GM21528 (cell line): ENCODE measurements at regions not wholly inside any gene's neighbourhood (a gene's known extent, or its start where the extent isn't known, plus 50 kb on each side); places are given as distances from the start of the nearest gene placed in this dataset.
"Not testable (repeated sequence)": the region's sequence is repeated elsewhere in the genome, so short reads cannot be mapped to it uniquely, and the experiment has no call there.

Experiments used
- ATAC-seq: cut with Tn5 transposase; IDR thresholded peaks from one replicate; pipeline ENCODE4 v1.9.1; 2021; ENCODE audit warnings: mild to moderate bottlenecking, moderate library complexity; ENCODE audit not compliant: unreplicated experiment, low FRiP score

GRCh38 chr6:168867247-168868102, 386.2 kb downstream of the THBS2 start:
- ATAC-seq = no peak

GRCh38 chr6:168866534-168866933, 387.1 kb downstream of the THBS2 start:
- ATAC-seq = no peak

- ATAC-seq = no peak
Observed at GRCh38 chr6:168865522-168865921, 388.1 kb downstream of the THBS2 start.

- no peak for ATAC-seq
Observed at GRCh38 chr6:168864541-168865460, 388.8 kb downstream of the THBS2 start.

GRCh38 chr6:168863467-168863866, 390.2 kb downstream of the THBS2 start:
- no peak for ATAC-seq

DNA sequence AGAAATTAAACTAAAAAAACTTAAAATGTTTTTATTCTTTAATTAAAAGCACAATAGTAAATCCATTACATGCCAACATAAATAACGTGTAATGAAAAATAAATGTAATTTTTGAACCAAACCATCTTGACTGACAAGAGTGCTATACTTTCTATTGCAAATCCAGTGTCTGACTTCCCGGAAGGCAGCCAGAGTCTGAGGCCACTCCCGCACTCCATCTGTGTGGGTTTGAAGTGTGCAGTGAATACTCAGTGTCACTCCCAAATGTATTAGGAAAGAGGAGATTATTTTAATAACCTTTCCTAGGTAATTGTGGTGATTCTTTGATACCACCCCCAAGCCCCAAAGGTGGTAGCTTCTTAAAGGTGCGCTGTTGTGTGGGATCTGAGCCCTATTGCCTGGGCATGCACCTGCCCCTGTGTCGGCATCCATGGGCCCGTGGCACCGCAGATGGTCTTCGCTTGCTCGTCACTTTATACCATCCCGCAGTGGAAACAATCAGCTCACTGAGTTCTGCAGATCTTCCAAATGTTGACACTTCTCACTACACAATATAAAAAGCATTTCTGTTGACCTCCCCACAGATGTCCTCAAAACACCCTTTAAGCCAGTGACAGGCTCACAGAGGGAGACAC, 391.2 kb downstream of the THBS2 start:
- no peak for ATAC-seq

GRCh38 chr6:168860987-168861386, 392.7 kb downstream of the THBS2 start:
- ATAC-seq = no peak

DNA sequence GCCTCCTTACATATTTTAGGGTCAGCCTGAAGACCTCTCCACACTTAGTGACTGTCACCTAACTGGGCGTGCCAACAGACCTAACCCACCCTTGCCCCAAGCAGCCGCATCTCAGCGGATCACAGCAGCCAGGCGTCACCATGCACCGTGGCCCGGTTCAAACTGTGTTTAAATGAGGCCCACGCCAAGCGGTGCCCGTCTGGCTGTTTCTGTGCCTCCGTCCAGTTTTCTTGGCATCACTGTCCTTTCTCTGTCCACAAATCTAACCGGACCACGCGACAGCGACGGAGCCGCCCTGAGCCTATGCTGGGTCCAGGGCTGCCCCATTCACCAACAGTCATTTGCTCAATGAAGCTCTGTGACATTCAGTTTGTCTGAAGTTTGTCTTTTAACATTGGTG, 393.3 kb downstream of the THBS2 start:
- no peak for ATAC-seq

GRCh38 chr6:168858926-168859325, 394.7 kb downstream of the THBS2 start:
- ATAC-seq = no peak

DNA sequence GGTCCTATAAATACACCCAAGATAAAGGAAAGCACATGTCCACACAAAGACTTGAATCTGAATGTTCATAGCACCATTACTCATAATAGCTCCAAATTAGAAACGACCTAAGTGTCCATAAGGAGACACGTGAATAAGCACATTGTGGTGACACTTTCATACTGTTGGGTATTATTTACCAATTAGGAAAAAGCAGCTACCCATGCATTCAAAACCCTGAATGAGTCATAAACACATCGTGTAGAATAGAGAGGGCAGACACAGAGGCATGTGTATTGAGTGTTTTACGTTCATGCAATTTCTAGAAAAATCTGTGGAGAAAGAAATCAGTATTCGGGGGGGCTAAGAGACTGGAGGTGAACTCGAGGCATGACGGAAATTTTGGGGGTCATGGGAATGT, 396.7 kb downstream of the THBS2 start:
- no peak for ATAC-seq

GRCh38 chr6:168852376-168852884, 401.2 kb downstream of the THBS2 start:
- ATAC-seq = no peak

DNA sequence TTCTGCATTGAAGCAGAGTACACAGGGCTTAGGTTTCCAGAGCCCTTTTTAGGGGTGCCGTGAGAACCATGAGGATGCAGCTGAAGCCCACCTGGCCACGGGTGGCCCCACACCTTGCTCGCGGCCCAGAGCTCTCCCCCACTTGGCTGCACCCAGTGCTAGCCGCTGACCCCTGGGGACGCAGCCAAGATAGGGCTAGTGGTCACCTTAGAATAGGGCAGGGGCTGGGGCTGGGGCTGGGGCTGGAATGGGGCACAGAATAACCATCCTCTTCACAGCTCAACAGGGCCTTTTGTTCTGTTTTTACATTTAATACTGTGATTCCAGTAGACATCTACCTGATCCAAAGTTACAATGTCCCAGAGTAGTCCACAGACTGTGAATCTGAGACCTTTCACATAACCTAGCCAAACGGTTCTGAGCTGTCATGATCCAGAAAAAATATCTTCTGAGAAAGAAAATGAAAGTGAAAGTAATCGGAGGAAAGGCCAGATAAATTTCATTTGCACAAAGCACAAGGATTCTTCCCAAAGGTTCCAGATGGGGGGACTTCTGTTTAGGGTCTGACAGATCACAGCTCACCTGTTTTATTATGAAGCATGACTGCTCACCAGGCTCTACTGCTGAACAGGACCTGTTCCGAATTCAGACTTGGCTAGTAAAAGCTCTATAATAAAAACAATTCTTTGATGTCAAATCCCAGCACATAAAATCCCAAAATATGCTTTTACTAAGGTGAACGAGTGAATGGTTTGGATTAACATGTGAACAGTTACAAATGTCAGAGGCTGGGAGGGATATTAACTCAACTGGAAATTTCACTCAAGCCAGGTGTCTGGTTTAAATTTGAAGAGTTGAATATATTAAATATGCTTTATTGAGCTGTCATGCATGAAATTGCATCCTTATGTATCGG, 401.9 kb downstream of the THBS2 start:
- ATAC-seq = no peak

GRCh38 chr6:168850027-168850736, 403.5 kb downstream of the THBS2 start:
- ATAC-seq = not testable (repeated sequence)

- ATAC-seq = no peak
Observed at GRCh38 chr6:168849459-168849858, 404.2 kb downstream of the THBS2 start.

DNA sequence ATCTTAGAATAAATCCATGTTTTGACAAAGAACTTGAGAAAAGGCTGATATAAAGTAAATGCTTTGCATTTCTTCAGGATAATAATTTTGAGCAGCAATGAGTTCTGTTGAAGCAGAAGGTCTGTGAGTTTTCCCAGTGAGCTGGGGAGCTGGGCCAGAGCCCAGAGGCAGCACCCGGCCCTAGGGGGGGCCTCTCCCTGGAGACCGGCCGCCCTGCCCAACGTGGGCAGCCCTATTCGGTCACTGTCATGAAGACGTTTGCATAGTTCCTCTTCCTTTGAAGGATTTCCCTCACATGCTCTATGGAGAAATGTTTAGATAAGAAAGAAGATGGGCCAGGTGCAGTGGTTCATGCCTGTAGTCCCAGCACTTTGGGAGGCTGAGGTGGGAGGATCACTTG, 404.8 kb downstream of the THBS2 start:
- no peak for ATAC-seq

DNA sequence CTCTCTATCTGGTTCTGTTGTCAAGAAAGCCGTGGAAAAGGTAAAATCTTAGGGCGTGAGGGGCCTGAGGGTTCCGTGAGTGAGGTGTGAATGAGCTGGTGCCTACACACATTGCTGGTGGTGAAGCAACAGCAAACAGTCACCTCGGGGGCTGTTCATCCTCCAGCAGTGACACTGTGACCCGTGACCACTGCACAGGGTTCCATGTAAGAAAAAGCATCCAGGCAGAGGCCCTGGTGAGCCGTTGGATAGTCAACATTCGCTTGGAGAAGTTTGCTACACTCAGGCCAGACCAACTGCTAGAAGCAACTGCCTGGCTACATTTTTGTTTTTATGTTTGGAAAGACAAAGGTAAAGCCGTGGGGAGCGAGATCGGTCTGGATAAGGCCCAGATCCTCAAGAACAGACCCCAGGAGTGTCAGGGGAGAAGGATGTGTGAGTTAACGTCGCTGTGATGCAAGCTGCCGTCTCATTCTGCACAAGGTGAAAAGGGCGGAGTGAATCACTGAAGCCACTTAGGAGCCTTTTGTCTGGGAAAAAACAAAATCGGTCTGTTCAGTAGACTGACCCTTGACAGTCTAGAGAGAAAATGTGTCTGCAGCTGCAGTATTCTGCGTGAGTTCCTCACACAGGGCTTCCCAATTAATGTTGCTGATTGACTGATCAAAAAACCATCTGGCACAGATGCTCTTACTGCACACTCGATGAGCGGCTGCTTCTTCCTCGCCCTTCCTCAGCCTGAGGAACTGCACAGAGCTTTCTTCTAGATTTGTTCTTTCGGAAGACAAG, 404.0 kb downstream of the SMOC2 start:
- no peak for ATAC-seq

GRCh38 chr6:168842632-168843212, 401.7 kb downstream of the SMOC2 start:
- ATAC-seq = not testable (repeated sequence)
